ENCODE measurements at regions not wholly inside any gene's neighbourhood (a gene's known extent, or its start where the extent isn't known, plus 50 kb on each side); places are given as distances from the start of the nearest gene placed in this dataset.

DNA sequence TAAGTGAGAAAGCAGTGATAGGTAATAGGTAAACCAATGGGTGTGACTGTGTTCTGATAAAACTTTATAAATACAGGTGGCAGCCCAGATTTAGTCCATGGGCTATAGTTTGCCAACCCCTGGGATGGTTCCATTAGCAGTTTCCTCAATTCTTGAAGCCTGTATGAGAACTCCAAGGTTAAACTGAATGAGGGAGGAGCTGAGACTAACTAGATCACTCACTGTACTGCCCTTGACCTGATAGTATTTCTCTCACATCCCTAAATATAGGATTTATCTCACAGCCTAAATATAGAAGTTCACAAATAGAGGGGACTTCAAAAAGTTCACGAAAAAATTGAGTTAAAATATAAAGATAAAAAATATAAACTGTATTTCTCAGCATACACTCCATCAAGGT lies 439.6 kb upstream of the CCDC196 start:
- TF ChIP-seq POLR2A (IDR thresholded peaks at IDR 0.05), result no peak
- no peak for TF ChIP-seq CTCF (IDR thresholded peaks at IDR 0.05)

All from body of pancreas (tissue), 4 donors.